ENCODE measurements at regions not wholly inside any gene's neighbourhood (a gene's known extent, or its start where the extent isn't known, plus 50 kb on each side); places are given as distances from the start of the nearest gene placed in this dataset.

- H3K4me1 ChIP-seq (ENCODE audit: control insufficient read depth, insufficient read depth, low read length), result no peaks in the 10 kb centered on the region
- DNase-seq (no peak), ATAC-seq (no peak)
- Mint-ChIP-seq H3K27ac (no peak overlapping the region), H3K9me3 (no peaks in the 10 kb centered on the region), H3K27me3 (ENCODE audit: low read depth in 2 of 2) (peaks cover 9 to 49% of the 10 kb centered on the region in 2 donors), H3K36me3 (no peaks in the 10 kb centered on the region), H3K4me1 (no peaks in the 10 kb centered on the region), H3K4me3 (no peak overlapping the region)
- WGBS (ENCODE audit: insufficient coverage), result 91% methylated on average over 9 of the region's 9 CpGs
- no peaks in the 10 kb centered on the region for H3K27me3 ChIP-seq (ENCODE audit: control insufficient read depth, insufficient read depth, low read length)
- no peak overlapping the region for H3K4me3 ChIP-seq (ENCODE audit: low read length)
- H3K9me3 ChIP-seq (ENCODE audit: control insufficient read depth, insufficient read depth, low read length), result no peaks in the 10 kb centered on the region
- intact Hi-C loops (cut with micrococcal nuclease), result no loop called here
- TF ChIP-seq CTCF (IDR thresholded peaks at IDR 0.05), result no peak
- no peaks in the 10 kb centered on the region for H3K36me3 ChIP-seq (ENCODE audit: control insufficient read depth, insufficient read depth, low read length)
- no peak overlapping the region for H3K27ac ChIP-seq (ENCODE audit: low read length)
Observed at GRCh38 chr18:24987303-24988252, 364.4 kb downstream of the ZNF521 start.

GRCh38 chr18:24988253-24988840, 363.6 kb downstream of the ZNF521 start:
- ATAC-seq (no peak), DNase-seq (no peak)
- no peaks in the 10 kb centered on the region for H3K4me1 Mint-ChIP-seq
- H3K4me3 ChIP-seq (ENCODE audit: low read length), result no peak overlapping the region
- no peak overlapping the region for H3K27ac ChIP-seq (ENCODE audit: low read length)
- peaks cover 9 to 47% of the 10 kb centered on the region in 2 donors for H3K27me3 Mint-ChIP-seq (ENCODE audit: low read depth in 2 of 2)
- no peak overlapping the region for H3K27ac Mint-ChIP-seq
- WGBS (ENCODE audit: insufficient coverage), result 77% methylated on average over 6 of the region's 7 CpGs
- no peak overlapping the region for H3K4me3 Mint-ChIP-seq
- no peaks in the 10 kb centered on the region for H3K9me3 ChIP-seq (ENCODE audit: control insufficient read depth, insufficient read depth, low read length)
- no peaks in the 10 kb centered on the region for H3K4me1 ChIP-seq (ENCODE audit: control insufficient read depth, insufficient read depth, low read length)
- no peaks in the 10 kb centered on the region for H3K27me3 ChIP-seq (ENCODE audit: control insufficient read depth, insufficient read depth, low read length)
- no peaks in the 10 kb centered on the region for H3K9me3 Mint-ChIP-seq
- no peaks in the 10 kb centered on the region for H3K36me3 Mint-ChIP-seq
- no peaks in the 10 kb centered on the region for H3K36me3 ChIP-seq (ENCODE audit: control insufficient read depth, insufficient read depth, low read length)
- intact Hi-C loops (cut with micrococcal nuclease), result no loop called here
- no peak for TF ChIP-seq CTCF (IDR thresholded peaks at IDR 0.05)

- no peaks in the 10 kb centered on the region for H3K27me3 ChIP-seq (ENCODE audit: control insufficient read depth, insufficient read depth, low read length)
- no peaks in the 10 kb centered on the region for H3K36me3 ChIP-seq (ENCODE audit: control insufficient read depth, insufficient read depth, low read length)
- DNase-seq, result no peak
- Mint-ChIP-seq H3K9me3 (peaks cover 0 to 3% of the 10 kb centered on the region in 2 donors), H3K4me3 (no peak overlapping the region), H3K27me3 (ENCODE audit: low read depth in 2 of 2) (peaks cover 8 to 41% of the 10 kb centered on the region in 2 donors), H3K27ac (no peak overlapping the region), H3K36me3 (no peaks in the 10 kb centered on the region), H3K4me1 (no peaks in the 10 kb centered on the region)
- 87% methylated on average over 6 of the region's 7 CpGs for WGBS (ENCODE audit: insufficient coverage)
- no peak for ATAC-seq
- H3K4me1 ChIP-seq (ENCODE audit: control insufficient read depth, insufficient read depth, low read length), result no peaks in the 10 kb centered on the region
- H3K9me3 ChIP-seq (ENCODE audit: control insufficient read depth, insufficient read depth, low read length), result no peaks in the 10 kb centered on the region
- TF ChIP-seq CTCF (IDR thresholded peaks at IDR 0.05), result no peak
- no peak overlapping the region for H3K4me3 ChIP-seq (ENCODE audit: low read length)
- intact Hi-C loops (cut with micrococcal nuclease), result no loop called here
- H3K27ac ChIP-seq (ENCODE audit: low read length), result no peak overlapping the region
Observed at GRCh38 chr18:24989760-24990593, 362.0 kb downstream of the ZNF521 start.
